Epithelial cell of proximal tubule (primary cell): ENCODE measurements at regions not wholly inside any gene's neighbourhood (a gene's known extent, or its start where the extent isn't known, plus 50 kb on each side); places are given as distances from the start of the nearest gene placed in this dataset.

ENCODE experiments used
- DNase-seq: peaks from one replicate; pipeline ENCODE4 v3.0.0-alpha.2; 2011; ENCODE audit warnings: low read depth
- H3K4me3 ChIP-seq: 2 replicates; pipeline ENCODE4 v1.5.1; 2011; ENCODE audit warnings: low read depth, mild to moderate bottlenecking, low read length
- TF ChIP-seq, protein P1 (sequence below): conservative IDR thresholded peaks from 2 replicates; pipeline ENCODE4 v1.5.1; 2012; ENCODE audit warnings: low read depth, mild to moderate bottlenecking, low read length

DNA sequence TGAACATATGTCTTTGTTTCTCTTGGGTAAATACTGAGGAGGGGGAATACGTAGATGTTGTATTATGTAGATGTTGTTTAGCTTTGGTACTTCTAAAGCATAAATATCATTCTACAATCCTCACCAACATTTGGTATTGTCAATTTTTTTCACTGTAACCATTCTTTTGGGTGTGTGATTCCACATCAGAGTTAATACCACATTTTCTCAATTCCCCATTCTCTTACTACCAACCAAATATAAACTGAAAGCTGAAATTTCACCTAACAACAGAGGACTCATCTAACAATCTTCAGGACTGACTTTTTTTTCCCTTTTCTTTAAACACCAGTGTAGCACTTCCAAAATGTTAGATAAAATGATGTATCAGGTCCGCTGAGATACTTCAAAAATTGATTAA, 120.7 kb upstream of the RIOK3 start:
- no peak overlapping the region for H3K4me3 ChIP-seq
- no peak for DNase-seq
- TF ChIP-seq, protein P1, sequence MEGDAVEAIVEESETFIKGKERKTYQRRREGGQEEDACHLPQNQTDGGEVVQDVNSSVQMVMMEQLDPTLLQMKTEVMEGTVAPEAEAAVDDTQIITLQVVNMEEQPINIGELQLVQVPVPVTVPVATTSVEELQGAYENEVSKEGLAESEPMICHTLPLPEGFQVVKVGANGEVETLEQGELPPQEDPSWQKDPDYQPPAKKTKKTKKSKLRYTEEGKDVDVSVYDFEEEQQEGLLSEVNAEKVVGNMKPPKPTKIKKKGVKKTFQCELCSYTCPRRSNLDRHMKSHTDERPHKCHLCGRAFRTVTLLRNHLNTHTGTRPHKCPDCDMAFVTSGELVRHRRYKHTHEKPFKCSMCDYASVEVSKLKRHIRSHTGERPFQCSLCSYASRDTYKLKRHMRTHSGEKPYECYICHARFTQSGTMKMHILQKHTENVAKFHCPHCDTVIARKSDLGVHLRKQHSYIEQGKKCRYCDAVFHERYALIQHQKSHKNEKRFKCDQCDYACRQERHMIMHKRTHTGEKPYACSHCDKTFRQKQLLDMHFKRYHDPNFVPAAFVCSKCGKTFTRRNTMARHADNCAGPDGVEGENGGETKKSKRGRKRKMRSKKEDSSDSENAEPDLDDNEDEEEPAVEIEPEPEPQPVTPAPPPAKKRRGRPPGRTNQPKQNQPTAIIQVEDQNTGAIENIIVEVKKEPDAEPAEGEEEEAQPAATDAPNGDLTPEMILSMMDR = no peak

DNA sequence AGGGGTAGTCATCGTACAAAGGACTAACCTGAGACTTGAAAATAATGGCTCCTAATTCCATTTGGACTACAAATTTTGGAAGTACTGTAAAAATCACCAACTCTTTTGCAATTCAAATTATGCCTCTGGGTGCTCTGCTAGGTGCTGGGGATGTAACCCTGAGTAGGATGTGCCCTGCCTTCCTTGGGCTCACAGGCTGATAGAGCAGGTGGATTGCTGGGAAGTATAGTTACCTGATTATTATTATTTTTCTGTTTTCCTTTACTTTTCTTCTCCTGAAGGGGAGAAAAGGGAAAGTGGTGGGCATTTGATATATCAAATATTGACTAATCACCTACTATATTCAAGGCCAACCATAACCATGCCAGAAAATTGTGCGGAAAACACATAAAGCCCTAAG, 119.3 kb upstream of the RIOK3 start:
- H3K4me3 ChIP-seq = no peak overlapping the region
- TF ChIP-seq, protein P1 = no peak
- no peak for DNase-seq

DNA sequence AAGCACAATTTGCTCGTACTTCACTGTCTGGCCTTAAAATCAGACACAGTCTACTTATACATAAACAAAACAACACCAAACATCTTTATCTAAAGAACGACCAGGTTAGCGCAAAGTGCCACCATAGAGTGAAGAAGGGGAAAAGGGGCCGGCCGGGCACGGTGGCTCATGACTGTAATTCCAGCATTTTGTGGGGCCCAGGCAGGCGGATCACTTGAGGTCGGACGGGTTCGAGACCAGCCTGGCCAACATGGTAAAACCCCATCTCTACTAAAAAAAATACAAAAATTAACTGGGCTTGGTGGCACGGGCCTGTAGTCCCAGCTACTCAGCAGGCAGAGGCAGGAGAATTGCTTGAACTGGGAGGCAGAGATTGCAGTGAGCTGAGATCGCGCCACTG, 118.5 kb upstream of the RIOK3 start:
- no peak overlapping the region for H3K4me3 ChIP-seq
- DNase-seq = no peak
- TF ChIP-seq, protein P1 = no peak

DNA sequence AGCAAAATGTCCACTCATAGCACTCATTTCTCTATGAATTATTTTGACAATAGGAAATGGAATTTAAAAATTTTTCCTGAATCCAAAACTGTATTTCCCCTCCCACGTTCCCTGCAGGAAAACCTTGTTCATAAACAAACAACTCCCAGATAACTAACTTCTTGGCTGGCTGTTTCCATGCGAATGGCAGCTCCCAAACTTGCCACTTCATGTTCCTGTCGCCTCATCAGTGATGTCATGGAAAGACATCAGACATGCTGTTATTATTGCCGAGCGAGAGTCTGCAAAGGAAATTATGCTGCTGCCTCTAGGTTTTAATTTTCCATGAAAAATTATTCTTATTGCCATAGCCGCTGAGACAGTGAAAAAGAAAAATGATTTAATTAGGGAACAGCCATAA, 117.0 kb upstream of the RIOK3 start:
- no peak for DNase-seq
- TF ChIP-seq, protein P1 = no peak
- H3K4me3 ChIP-seq = no peak overlapping the region

DNA sequence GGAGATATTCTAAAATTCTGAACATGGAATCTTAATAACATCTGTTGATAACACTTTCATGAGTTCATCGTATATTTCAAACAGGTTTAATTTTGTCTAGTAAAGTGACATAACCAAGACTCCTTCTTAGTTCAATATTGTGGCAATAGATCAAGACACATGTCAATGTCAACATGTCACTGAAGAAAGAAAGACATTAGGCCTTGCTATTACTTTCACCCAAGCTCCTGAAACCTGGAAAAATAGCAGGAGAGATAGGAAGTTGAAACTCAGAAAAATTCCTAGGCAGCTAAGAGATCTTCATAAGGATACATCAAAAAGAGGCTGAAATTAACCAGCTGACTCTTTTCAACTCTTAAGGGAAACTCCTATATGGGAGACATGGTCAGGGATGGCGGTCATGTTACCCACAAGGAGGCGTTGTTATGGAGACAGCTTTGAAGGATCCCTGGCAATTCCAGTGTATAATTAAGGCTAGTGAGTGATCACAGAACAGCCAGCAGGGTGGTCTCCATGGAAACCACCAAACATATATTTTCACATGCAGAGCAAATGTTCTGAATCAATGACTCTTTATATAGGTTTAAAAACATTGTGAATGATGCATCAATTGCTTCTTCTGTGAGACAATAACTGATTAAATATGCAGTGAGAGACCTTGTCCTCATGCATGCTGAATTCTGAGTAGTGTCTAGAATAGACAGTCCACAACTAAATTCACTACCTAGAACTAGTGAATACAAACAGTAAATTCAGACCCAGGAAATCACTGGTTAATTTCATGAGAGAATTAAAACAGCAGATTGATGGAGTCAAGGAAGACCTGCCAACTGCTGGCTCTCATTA, 115.3 kb upstream of the RIOK3 start:
- no peak for DNase-seq
- no peak overlapping the region for H3K4me3 ChIP-seq
- TF ChIP-seq, protein P1 = peak; percentile 6

DNA sequence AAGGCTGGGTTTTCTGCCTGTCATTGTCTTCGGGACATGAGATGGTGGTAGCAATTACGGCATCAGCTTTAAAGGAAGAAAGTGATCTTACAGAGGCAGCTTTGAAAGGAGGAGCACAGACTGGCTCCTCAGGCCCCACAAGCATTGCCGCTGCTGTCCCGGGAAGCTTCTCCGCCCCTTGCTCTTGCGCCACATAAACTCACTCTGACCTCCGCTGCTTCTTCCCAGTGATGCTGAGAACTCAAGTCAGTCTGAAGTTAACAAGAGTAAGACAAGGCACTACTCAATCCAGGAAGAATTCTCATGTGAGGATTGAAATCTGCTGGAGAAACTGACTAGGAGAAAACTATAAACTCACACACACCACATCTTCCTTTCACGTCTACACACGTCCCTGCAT, 112.4 kb upstream of the RIOK3 start:
- H3K4me3 ChIP-seq = no peak overlapping the region
- no peak for DNase-seq
- TF ChIP-seq, protein P1 = no peak

DNA sequence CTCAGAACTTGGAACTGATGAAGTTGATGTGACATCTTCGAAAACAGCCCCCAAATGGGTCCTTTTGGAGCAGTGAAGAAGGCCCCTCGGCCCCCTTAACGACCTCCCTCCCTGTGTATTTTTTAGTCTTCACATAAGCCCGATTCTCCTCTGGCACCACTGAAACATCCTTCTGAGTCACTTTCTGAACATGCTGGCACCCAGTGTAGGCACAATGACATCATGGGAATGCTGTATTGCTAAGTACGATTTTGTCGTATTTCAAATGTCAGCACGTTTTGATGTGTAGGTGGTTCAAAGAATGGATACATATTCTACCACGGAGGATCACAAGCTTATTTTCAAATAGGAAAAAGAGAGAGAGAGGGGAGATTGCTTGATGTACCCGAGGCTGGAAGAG, 111.7 kb upstream of the RIOK3 start:
- DNase-seq = no peak
- TF ChIP-seq, protein P1 = no peak

More for the DNA sequence above, 111.7 kb upstream of the RIOK3 start:
- H3K4me3 ChIP-seq = no peak overlapping the region
